ENCODE measurements at regions not wholly inside any gene's neighbourhood (a gene's known extent, or its start where the extent isn't known, plus 50 kb on each side); places are given as distances from the start of the nearest gene placed in this dataset.

GRCh38 chr5:3943859-3944258 lies 348.2 kb downstream of the IRX1 start:
- Histone ChIP-seq H4K20me1 (ENCODE audit: control insufficient read depth, insufficient read depth, low read length, poor library complexity, severe bottlenecking) (no peaks in the 10 kb centered on the region), H3K36me3 (replicated peaks in 1 of 2; ENCODE audit: control extremely low read depth in 1 of 2, control insufficient read depth in 1 of 2, extremely low read depth in 1 of 2, insufficient read depth in 2 of 2, low read length in 1 of 2) (no peaks in the 10 kb centered on the region), H3K27ac (ENCODE audit: low read length in 2 of 2) (no peak overlapping the region), H3K79me2 (ENCODE audit: control insufficient read depth, insufficient read depth, low read length) (no peaks in the 10 kb centered on the region), H3K9me3 (ENCODE audit: control extremely low read depth in 1 of 3, control insufficient read depth in 2 of 3, insufficient read depth in 1 of 3, low read length in 2 of 3) (peaks cover 0 to 10% (median 0%) of the 10 kb centered on the region in 3 donors), H3K4me2 (replicated peaks; ENCODE audit: low read depth, low read length, poor library complexity, severe bottlenecking) (no peak overlapping the region), H3K9ac (ENCODE audit: low read length) (no peak overlapping the region), H3K4me3 (ENCODE audit: control extremely low read depth in 1 of 5, extremely low read depth in 1 of 5, insufficient read depth in 1 of 5, low read depth in 2 of 5, low read length in 4 of 5) (no peak overlapping the region), H3K27me3 (replicated peaks in 1 of 4; ENCODE audit: control extremely low read depth in 1 of 4, control insufficient read depth in 3 of 4, insufficient read depth in 4 of 4, low read length in 3 of 4) (no peaks in the 10 kb centered on the region), H3K4me1 (ENCODE audit: control insufficient read depth in 2 of 2, insufficient read depth in 2 of 2, low read length in 2 of 2) (no peaks in the 10 kb centered on the region), H2AFZ (ENCODE audit: insufficient read depth, low read depth, low read length, poor library complexity, severe bottlenecking) (no peak overlapping the region)
- WGBS (ENCODE audit: insufficient coverage) = no CpG with 5 or more reads among the region's 2 CpGs
- Mint-ChIP-seq H3K27me3 (no peaks in the 10 kb centered on the region), H3K4me1 (peaks cover 2% of the 10 kb centered on the region), H3K9me3 (ENCODE audit: insufficient read depth) (peaks cover 5% of the 10 kb centered on the region), H3K27ac (no peak overlapping the region), H3K4me3 (no peak overlapping the region)
- POLR2A ChIA-PET = no interaction called here
- TF ChIP-seq CTCF (IDR thresholded peaks at IDR 0.05) (no peak), EZH2 (IDR thresholded peaks at IDR 0.05; ENCODE audit: borderline replicate concordance, insufficient read depth, low read depth, low read length, poor library complexity, severe bottlenecking) (no peak)
- DNase-seq (no peak), ATAC-seq (ENCODE audit: low read depth) (no peak)
- CTCF ChIA-PET = no interaction called here
- intact Hi-C loops (cut with micrococcal nuclease) = no loop called here

GRCh38 chr5:3944930-3945329 lies 349.3 kb downstream of the IRX1 start:
- Mint-ChIP-seq H3K4me1 (peaks cover 2% of the 10 kb centered on the region), H3K4me3 (no peak overlapping the region), H3K27me3 (no peaks in the 10 kb centered on the region), H3K9me3 (ENCODE audit: insufficient read depth) (peaks cover 5% of the 10 kb centered on the region), H3K27ac (no peak overlapping the region)
- Histone ChIP-seq H3K4me3 (ENCODE audit: control extremely low read depth in 1 of 5, extremely low read depth in 1 of 5, insufficient read depth in 1 of 5, low read depth in 2 of 5, low read length in 4 of 5) (no peak overlapping the region), H3K36me3 (replicated peaks in 1 of 2; ENCODE audit: control extremely low read depth in 1 of 2, control insufficient read depth in 1 of 2, extremely low read depth in 1 of 2, insufficient read depth in 2 of 2, low read length in 1 of 2) (no peaks in the 10 kb centered on the region), H3K9me3 (ENCODE audit: control extremely low read depth in 1 of 3, control insufficient read depth in 2 of 3, insufficient read depth in 1 of 3, low read length in 2 of 3) (peaks cover 0 to 10% (median 0%) of the 10 kb centered on the region in 3 donors), H3K27me3 (replicated peaks in 1 of 4; ENCODE audit: control extremely low read depth in 1 of 4, control insufficient read depth in 3 of 4, insufficient read depth in 4 of 4, low read length in 3 of 4) (no peaks in the 10 kb centered on the region), H3K9ac (ENCODE audit: low read length) (no peak overlapping the region), H3K27ac (ENCODE audit: low read length in 2 of 2) (no peak overlapping the region), H3K79me2 (ENCODE audit: control insufficient read depth, insufficient read depth, low read length) (no peaks in the 10 kb centered on the region), H3K4me1 (ENCODE audit: control insufficient read depth in 2 of 2, insufficient read depth in 2 of 2, low read length in 2 of 2) (no peaks in the 10 kb centered on the region), H4K20me1 (ENCODE audit: control insufficient read depth, insufficient read depth, low read length, poor library complexity, severe bottlenecking) (no peaks in the 10 kb centered on the region), H2AFZ (ENCODE audit: insufficient read depth, low read depth, low read length, poor library complexity, severe bottlenecking) (no peak overlapping the region), H3K4me2 (replicated peaks; ENCODE audit: low read depth, low read length, poor library complexity, severe bottlenecking) (no peak overlapping the region)
- intact Hi-C loops (cut with micrococcal nuclease) = no loop called here
- ATAC-seq (ENCODE audit: low read depth) = no peak
- TF ChIP-seq CTCF (IDR thresholded peaks at IDR 0.05) = no peak
- no peak for TF ChIP-seq EZH2 (IDR thresholded peaks at IDR 0.05; ENCODE audit: borderline replicate concordance, insufficient read depth, low read depth, low read length, poor library complexity, severe bottlenecking)
- CTCF ChIA-PET = no interaction called here
- 100% methylated on average over 5 of the region's 13 CpGs for WGBS (ENCODE audit: insufficient coverage)
- POLR2A ChIA-PET = no interaction called here
- no peak for DNase-seq
